ENCODE measurements at regions not wholly inside any gene's neighbourhood (a gene's known extent, or its start where the extent isn't known, plus 50 kb on each side); places are given as distances from the start of the nearest gene placed in this dataset.

DNA sequence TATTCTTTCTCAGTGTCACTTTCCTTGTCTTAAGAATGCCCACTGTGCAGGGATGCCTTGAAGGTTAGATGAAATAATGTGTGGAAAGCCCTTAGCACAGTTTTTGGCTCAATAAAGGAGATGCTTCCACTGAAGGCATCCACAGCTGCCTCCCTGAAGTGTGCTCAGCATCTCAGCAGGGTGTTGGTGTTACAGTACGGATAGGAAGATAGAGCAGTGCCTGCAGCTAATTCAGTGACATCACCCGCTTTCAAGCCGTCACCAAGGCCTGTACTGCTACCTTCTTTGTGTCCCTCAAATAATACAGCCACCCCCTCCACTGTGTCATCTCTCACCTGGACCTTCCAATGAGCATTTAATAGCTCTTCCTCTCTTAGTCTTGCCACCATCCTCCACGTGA lies 59.0 kb downstream of the NDUFS5 start:
- peaks cover 0 to 17% of the 10 kb centered on the region in 2 donors for H3K4me1 ChIP-seq (ENCODE audit: control insufficient read depth in 1 of 2, insufficient read depth in 2 of 2, low read length in 2 of 2)
- H3K4me3 ChIP-seq (ENCODE audit: low read depth in 1 of 2, low read length in 2 of 2), result no peak overlapping the region
- no peak overlapping the region for H3K27ac ChIP-seq (ENCODE audit: low read length)
- H3K27me3 ChIP-seq (ENCODE audit: low read depth, low read length), result peaks cover 6% of the 10 kb centered on the region
- no peaks in the 10 kb centered on the region for H3K9me3 ChIP-seq (ENCODE audit: control insufficient read depth in 1 of 2, low read length in 2 of 2)
- no peaks in the 10 kb centered on the region for H3K36me3 ChIP-seq (ENCODE audit: control insufficient read depth in 1 of 2, insufficient read depth in 2 of 2, low read length in 2 of 2)

DNA sequence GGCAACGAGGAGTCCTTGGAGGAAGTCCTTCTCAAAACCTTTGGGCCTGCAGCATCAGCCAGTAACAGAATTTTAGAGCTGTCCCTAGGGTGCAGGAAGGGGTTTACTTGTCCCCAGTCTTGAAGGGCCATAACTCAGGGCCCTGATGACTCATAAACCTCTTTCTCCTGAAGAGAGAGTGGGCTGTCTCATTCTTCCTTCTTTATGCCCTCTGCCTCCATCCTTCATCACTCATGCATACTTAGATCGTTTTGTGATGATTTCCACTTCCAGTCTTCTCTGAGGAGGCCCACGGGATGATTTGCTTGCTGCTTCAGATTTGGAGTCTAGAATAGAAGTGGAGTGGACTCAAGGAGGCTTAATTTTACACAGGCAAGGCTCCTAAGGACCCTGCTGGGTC lies 60.2 kb downstream of the NDUFS5 start:
- Histone ChIP-seq H3K9me3 (ENCODE audit: control insufficient read depth in 1 of 2, low read length in 2 of 2) (no peaks in the 10 kb centered on the region), H3K27ac (ENCODE audit: low read length) (peak overlapping the region; percentile 78), H3K4me3 (ENCODE audit: low read depth in 1 of 2, low read length in 2 of 2) (no peak overlapping the region), H3K4me1 (ENCODE audit: control insufficient read depth in 1 of 2, insufficient read depth in 2 of 2, low read length in 2 of 2) (peaks cover 0 to 22% of the 10 kb centered on the region in 2 donors), H3K36me3 (ENCODE audit: control insufficient read depth in 1 of 2, insufficient read depth in 2 of 2, low read length in 2 of 2) (no peaks in the 10 kb centered on the region), H3K27me3 (ENCODE audit: low read depth, low read length) (peaks cover 6% of the 10 kb centered on the region)

DNA sequence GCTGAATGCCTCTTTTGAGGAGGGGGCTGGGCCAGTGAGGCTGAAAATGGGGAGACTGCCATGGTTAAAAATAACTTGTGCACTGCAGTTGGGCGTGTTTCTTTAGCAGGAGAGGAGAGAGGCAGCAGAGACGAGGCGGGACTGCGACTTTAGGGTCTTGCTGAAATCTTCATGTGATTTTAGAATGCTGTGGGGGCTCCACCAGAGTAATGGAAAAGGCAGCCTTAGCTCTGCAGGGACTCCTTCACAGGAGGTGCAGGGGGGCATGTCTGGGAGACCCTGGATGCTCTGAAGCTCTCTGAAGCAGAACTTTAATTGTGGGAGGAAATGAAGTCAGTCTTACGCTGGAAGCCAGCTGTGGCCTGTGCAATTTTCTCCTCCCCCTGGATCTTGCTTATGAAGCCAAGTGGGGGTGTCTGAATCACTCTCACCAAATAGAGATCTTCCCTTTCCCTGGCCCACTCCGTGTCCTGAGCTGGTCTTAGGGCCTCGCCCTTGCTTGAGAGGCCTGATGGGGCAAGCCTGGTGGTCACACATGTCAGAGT lies 60.8 kb downstream of the NDUFS5 start:
- peak overlapping the region; percentile 78 for H3K27ac ChIP-seq (ENCODE audit: low read length)

GRCh38 chr1:39087435-39087834 lies 61.3 kb downstream of the NDUFS5 start:
- peaks cover 0 to 18% of the 10 kb centered on the region in 2 donors for H3K4me1 ChIP-seq (ENCODE audit: control insufficient read depth in 1 of 2, insufficient read depth in 2 of 2, low read length in 2 of 2)
- no peak overlapping the region for H3K4me3 ChIP-seq (ENCODE audit: low read depth in 1 of 2, low read length in 2 of 2)
- peak overlapping the region; percentile 78 for H3K27ac ChIP-seq (ENCODE audit: low read length)

More for the DNA sequence above, 60.8 kb downstream of the NDUFS5 start:
- peaks cover 0 to 18% of the 10 kb centered on the region in 2 donors for H3K4me1 ChIP-seq (ENCODE audit: control insufficient read depth in 1 of 2, insufficient read depth in 2 of 2, low read length in 2 of 2)
- H3K27me3 ChIP-seq (ENCODE audit: low read depth, low read length), result peaks cover 6% of the 10 kb centered on the region
- no peaks in the 10 kb centered on the region for H3K9me3 ChIP-seq (ENCODE audit: control insufficient read depth in 1 of 2, low read length in 2 of 2)
- no peak overlapping the region for H3K4me3 ChIP-seq (ENCODE audit: low read depth in 1 of 2, low read length in 2 of 2)
- H3K36me3 ChIP-seq (ENCODE audit: control insufficient read depth in 1 of 2, insufficient read depth in 2 of 2, low read length in 2 of 2), result no peaks in the 10 kb centered on the region

DNA sequence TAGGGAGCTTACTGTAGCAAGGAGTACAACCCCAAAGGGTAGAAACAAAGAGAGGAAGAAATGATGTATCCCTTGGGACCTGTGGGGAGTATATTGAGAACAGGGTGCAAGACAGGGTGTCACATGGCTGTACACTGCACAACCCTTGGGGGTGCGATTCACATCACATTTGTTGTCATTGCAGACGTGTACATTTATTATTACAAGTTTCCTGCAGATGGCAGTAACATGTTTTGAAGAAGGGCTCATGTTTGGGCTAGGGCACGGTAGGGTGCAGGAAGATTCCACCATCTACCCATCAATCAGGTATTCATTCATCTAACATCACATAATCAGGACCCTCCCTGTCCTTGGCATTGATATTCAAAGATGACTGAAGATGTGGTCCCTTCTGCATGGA lies 62.5 kb downstream of the NDUFS5 start:
- Histone ChIP-seq H3K9me3 (ENCODE audit: control insufficient read depth in 1 of 2, low read length in 2 of 2) (no peaks in the 10 kb centered on the region), H3K4me3 (ENCODE audit: low read depth in 1 of 2, low read length in 2 of 2) (no peak overlapping the region), H3K36me3 (ENCODE audit: control insufficient read depth in 1 of 2, insufficient read depth in 2 of 2, low read length in 2 of 2) (no peaks in the 10 kb centered on the region), H3K27ac (ENCODE audit: low read length) (no peak overlapping the region), H3K27me3 (ENCODE audit: low read depth, low read length) (no peaks in the 10 kb centered on the region), H3K4me1 (ENCODE audit: control insufficient read depth in 1 of 2, insufficient read depth in 2 of 2, low read length in 2 of 2) (peaks cover 0 to 18% of the 10 kb centered on the region in 2 donors)

More at GRCh38 chr1:39087435-39087834, 61.3 kb downstream of the NDUFS5 start:
- Histone ChIP-seq H3K27me3 (ENCODE audit: low read depth, low read length) (peaks cover 6% of the 10 kb centered on the region), H3K9me3 (ENCODE audit: control insufficient read depth in 1 of 2, low read length in 2 of 2) (no peaks in the 10 kb centered on the region), H3K36me3 (ENCODE audit: control insufficient read depth in 1 of 2, insufficient read depth in 2 of 2, low read length in 2 of 2) (no peaks in the 10 kb centered on the region)

DNA sequence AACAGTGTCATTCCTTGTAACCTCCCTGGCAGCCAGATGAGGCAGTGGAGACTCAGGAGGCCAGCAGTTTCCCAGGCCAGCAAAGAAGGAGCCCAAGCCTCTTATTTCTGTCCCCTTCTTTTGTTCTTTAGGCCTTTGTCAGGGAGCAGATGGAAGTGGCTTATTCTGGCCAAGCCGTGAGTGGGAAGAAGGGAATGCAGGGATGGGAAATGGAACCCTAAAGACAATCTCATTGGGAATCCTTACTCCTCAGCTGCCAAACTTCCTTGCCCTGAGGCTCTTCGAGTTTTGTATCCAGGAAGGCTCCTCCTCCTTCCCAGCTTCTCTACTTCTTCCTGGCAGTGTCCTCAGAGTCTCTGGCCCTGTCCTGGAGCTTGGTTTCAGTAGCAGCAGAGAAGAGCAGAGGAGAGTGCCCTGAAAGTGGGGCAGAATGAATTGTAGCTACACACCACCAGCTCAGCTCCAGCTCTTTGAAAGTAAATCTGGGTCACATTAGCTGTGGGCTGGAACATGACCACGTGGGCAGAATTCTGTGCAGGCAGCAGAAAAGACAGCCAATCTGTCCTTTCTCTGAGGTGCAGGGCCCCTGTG lies 63.9 kb downstream of the NDUFS5 start:
- Histone ChIP-seq H3K4me3 (ENCODE audit: low read depth in 1 of 2, low read length in 2 of 2) (no peak overlapping the region), H3K9me3 (ENCODE audit: control insufficient read depth in 1 of 2, low read length in 2 of 2) (no peaks in the 10 kb centered on the region), H3K27me3 (ENCODE audit: low read depth, low read length) (no peaks in the 10 kb centered on the region), H3K36me3 (ENCODE audit: control insufficient read depth in 1 of 2, insufficient read depth in 2 of 2, low read length in 2 of 2) (no peaks in the 10 kb centered on the region), H3K27ac (ENCODE audit: low read length) (no peak overlapping the region), H3K4me1 (ENCODE audit: control insufficient read depth in 1 of 2, insufficient read depth in 2 of 2, low read length in 2 of 2) (peaks cover 0 to 18% of the 10 kb centered on the region in 2 donors)

- H3K4me3 ChIP-seq (ENCODE audit: low read depth in 1 of 2, low read length in 2 of 2), result no peak overlapping the region
- H3K27ac ChIP-seq (ENCODE audit: low read length), result no peak overlapping the region
- H3K4me1 ChIP-seq (ENCODE audit: control insufficient read depth in 1 of 2, insufficient read depth in 2 of 2, low read length in 2 of 2), result peaks cover 0 to 18% of the 10 kb centered on the region in 2 donors
- no peaks in the 10 kb centered on the region for H3K36me3 ChIP-seq (ENCODE audit: control insufficient read depth in 1 of 2, insufficient read depth in 2 of 2, low read length in 2 of 2)
- H3K9me3 ChIP-seq (ENCODE audit: control insufficient read depth in 1 of 2, low read length in 2 of 2), result no peaks in the 10 kb centered on the region
- no peaks in the 10 kb centered on the region for H3K27me3 ChIP-seq (ENCODE audit: low read depth, low read length)
These were observed 64.7 kb downstream of the NDUFS5 start for GRCh38 chr1:39090757-39091380.

- Histone ChIP-seq H3K27ac (ENCODE audit: low read length) (no peak overlapping the region), H3K9me3 (ENCODE audit: control insufficient read depth in 1 of 2, low read length in 2 of 2) (no peaks in the 10 kb centered on the region), H3K27me3 (ENCODE audit: low read depth, low read length) (no peaks in the 10 kb centered on the region), H3K4me1 (ENCODE audit: control insufficient read depth in 1 of 2, insufficient read depth in 2 of 2, low read length in 2 of 2) (peaks cover 0 to 11% of the 10 kb centered on the region in 2 donors), H3K4me3 (ENCODE audit: low read depth in 1 of 2, low read length in 2 of 2) (no peak overlapping the region), H3K36me3 (ENCODE audit: control insufficient read depth in 1 of 2, insufficient read depth in 2 of 2, low read length in 2 of 2) (no peaks in the 10 kb centered on the region)
These were observed 65.9 kb downstream of the NDUFS5 start for GRCh38 chr1:39091845-39092645.

GRCh38 chr1:39094685-39095084 lies 68.5 kb downstream of the NDUFS5 start:
- H3K4me3 ChIP-seq (ENCODE audit: low read depth in 1 of 2, low read length in 2 of 2), result no peak overlapping the region
- H3K27me3 ChIP-seq (ENCODE audit: low read depth, low read length), result no peaks in the 10 kb centered on the region
- H3K4me1 ChIP-seq (ENCODE audit: control insufficient read depth in 1 of 2, insufficient read depth in 2 of 2, low read length in 2 of 2), result peaks cover 0 to 12% of the 10 kb centered on the region in 2 donors
- H3K36me3 ChIP-seq (ENCODE audit: control insufficient read depth in 1 of 2, insufficient read depth in 2 of 2, low read length in 2 of 2), result no peaks in the 10 kb centered on the region
- no peak overlapping the region for H3K27ac ChIP-seq (ENCODE audit: low read length)
- no peaks in the 10 kb centered on the region for H3K9me3 ChIP-seq (ENCODE audit: control insufficient read depth in 1 of 2, low read length in 2 of 2)

DNA sequence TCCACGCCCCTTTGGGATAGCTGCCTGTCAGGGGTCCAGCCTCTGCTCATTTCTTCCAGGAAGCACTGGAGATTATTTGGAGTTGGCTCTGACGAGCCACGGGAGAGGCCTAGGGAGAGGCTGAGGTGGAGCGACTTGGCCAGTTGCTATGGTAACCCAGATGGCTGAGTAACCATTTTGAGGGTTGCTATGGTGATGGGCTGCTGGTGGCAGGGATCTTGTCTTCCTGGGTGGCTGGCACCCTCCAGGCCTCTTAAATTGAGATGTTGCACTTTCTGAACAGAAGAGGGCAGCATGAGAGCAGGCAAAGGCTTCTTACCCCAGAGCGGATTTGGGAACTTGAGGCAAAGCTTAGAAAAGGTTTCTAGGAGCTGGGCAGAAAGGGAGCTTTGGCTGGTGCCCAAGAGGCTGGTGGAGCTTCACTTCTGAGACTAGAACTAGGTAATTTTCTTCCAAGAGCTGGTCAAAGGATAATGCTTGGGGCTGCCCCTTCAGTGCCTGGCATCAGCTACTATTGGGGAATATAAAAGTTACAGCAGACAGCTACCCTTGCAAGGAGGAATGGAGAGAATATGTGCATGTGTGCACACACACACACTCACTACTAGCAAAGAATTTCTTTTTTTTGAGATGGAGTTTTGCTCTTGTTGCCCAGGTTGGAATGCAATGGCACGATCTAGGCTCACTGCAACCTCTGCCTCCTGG lies 72.5 kb downstream of the NDUFS5 start:
- H3K27ac ChIP-seq (ENCODE audit: low read length), result no peak overlapping the region
- H3K27me3 ChIP-seq (ENCODE audit: low read depth, low read length), result no peaks in the 10 kb centered on the region
- H3K36me3 ChIP-seq (ENCODE audit: control insufficient read depth in 1 of 2, insufficient read depth in 2 of 2, low read length in 2 of 2), result no peaks in the 10 kb centered on the region
- H3K4me3 ChIP-seq (ENCODE audit: low read depth in 1 of 2, low read length in 2 of 2), result no peak overlapping the region
- H3K4me1 ChIP-seq (ENCODE audit: control insufficient read depth in 1 of 2, insufficient read depth in 2 of 2, low read length in 2 of 2), result peaks cover 10 to 19% of the 10 kb centered on the region in 2 donors
- no peaks in the 10 kb centered on the region for H3K9me3 ChIP-seq (ENCODE audit: control insufficient read depth in 1 of 2, low read length in 2 of 2)

Measured in muscle layer of duodenum (tissue), 2 donors.